ENCODE measurements at regions not wholly inside any gene's neighbourhood (a gene's known extent, or its start where the extent isn't known, plus 50 kb on each side); places are given as distances from the start of the nearest gene placed in this dataset.

DNA sequence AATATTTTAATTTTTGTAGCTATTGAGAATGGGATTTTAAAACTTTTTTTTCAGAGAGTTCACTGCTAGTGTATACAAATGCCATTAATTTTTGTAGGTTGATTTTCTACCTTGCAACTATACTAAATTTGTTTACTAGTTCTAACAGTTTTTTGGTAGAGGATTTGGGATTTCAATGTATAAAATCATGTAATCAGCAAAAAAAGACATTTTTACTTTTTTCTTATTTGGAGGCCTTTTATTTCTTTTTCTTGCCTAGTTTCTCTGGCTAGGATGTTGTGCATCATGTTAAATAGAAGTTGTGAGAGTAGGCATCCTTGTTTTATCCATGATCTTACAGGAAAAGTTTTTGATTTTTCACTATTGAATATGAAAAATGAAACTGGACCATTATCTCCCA is 602.9 kb upstream of the KIF2B start:
- ATAC-seq (ENCODE audit: low read depth) (no peak), DNase-seq (no peak)
- H3K27ac ChIP-seq (ENCODE audit: insufficient read depth, low read length): no peak overlapping the region
- no peak overlapping the region for H3K56ac ChIP-seq (ENCODE audit: extremely low read depth, insufficient read depth, low read length)
- no peak overlapping the region for H4K8ac ChIP-seq (ENCODE audit: low read depth in 2 of 2, low read length in 2 of 2)
- H3K9me3 ChIP-seq (ENCODE audit: control insufficient read depth, insufficient read depth, low read length): 0 out of 2 replicates have a peak, but pooled peaks cover 2% of the 10 kb centered on the region
- no peak overlapping the region for H3K9ac ChIP-seq (ENCODE audit: low read depth, low read length)
- no peaks in the 10 kb centered on the region for H3K4me1 ChIP-seq (ENCODE audit: control insufficient read depth, insufficient read depth, low read length)
- H2BK20ac ChIP-seq (ENCODE audit: low read depth, low read length): no peak overlapping the region
- no peaks in the 10 kb centered on the region for H3K27me3 ChIP-seq (ENCODE audit: control insufficient read depth, insufficient read depth, low read length)
- H4K91ac ChIP-seq (ENCODE audit: insufficient read depth, low read depth, low read length): no peak overlapping the region
- BruUV-seq (replicated peaks): no TSS peak
- dilution Hi-C loops (cut with HindIII; ENCODE audit: low sequenced_read_pairs, unreplicated experiment) (no loop called here), in situ Hi-C loops (cut with MboI; ENCODE audit: low sequenced_read_pairs) (no loop called here), intact Hi-C loops (cut with micrococcal nuclease) (no loop called here)
- no peaks in the 10 kb centered on the region for H3K9me1 ChIP-seq (ENCODE audit: insufficient read depth, low read length)
- no peak overlapping the region for H4K5ac ChIP-seq (ENCODE audit: low read depth, low read length)
- H2AFZ ChIP-seq (replicated peaks; ENCODE audit: low read length, poor library complexity): no peak overlapping the region
- no peaks in the 10 kb centered on the region for H3K79me1 ChIP-seq (ENCODE audit: low read depth in 1 of 2, low read length in 2 of 2)
- H3K4ac ChIP-seq (ENCODE audit: low read depth, low read length): no peak overlapping the region
- H3K4me3 ChIP-seq (ENCODE audit: insufficient read depth, low read depth, low read length): no peak overlapping the region
- no peak overlapping the region for H2BK5ac ChIP-seq (ENCODE audit: low read depth, low read length, poor library complexity, severe bottlenecking)
- no peak overlapping the region for H2BK15ac ChIP-seq (ENCODE audit: low read depth, low read length)
- no peaks in the 10 kb centered on the region for H4K20me1 ChIP-seq (ENCODE audit: insufficient read depth, low read length)
- ChIA-PET CTCF (no interaction called here), POLR2A (ENCODE audit: unreplicated experiment) (no interaction called here)
- no peak overlapping the region for H3K4me2 ChIP-seq (ENCODE audit: low read depth, low read length)
- no peak overlapping the region for H3K23ac ChIP-seq (ENCODE audit: low read depth, low read length)
- H2BK120ac ChIP-seq (ENCODE audit: low read depth, low read length): no peak overlapping the region
- no peak overlapping the region for H2AK5ac ChIP-seq (ENCODE audit: low read depth, low read length)
- TF ChIP-seq CEBPB (IDR thresholded peaks at IDR 0.05; ENCODE audit: low read depth, low read length) (no peak), SMC3 (IDR thresholded peaks at IDR 0.05; ENCODE audit: low read depth, low read length) (no peak), MAZ (IDR thresholded peaks at IDR 0.05; ENCODE audit: borderline replicate concordance, low read depth, low read length) (no peak), NFE2L2 (IDR thresholded peaks at IDR 0.05; ENCODE audit: low read depth, low read length) (no peak), MXI1 (IDR thresholded peaks at IDR 0.05; ENCODE audit: borderline replicate concordance, low read depth, low read length) (no peak), CHD1 (IDR thresholded peaks at IDR 0.05; ENCODE audit: low read depth, low read length) (no peak), BHLHE40 (IDR thresholded peaks at IDR 0.05; ENCODE audit: low read depth, low read length) (no peak), RCOR1 (IDR thresholded peaks at IDR 0.05; ENCODE audit: insufficient replicate concordance, low read length) (no peak), RAD21 (IDR thresholded peaks at IDR 0.05; ENCODE audit: low read length) (no peak), POLR2A (IDR thresholded peaks at IDR 0.05; ENCODE audit: low read depth, low read length) (no peak), FOS (IDR thresholded peaks at IDR 0.05; ENCODE audit: low read depth, low read length) (no peak), RFX5 (IDR thresholded peaks at IDR 0.05; ENCODE audit: low read depth, low read length) (no peak), MAFK (IDR thresholded peaks at IDR 0.05; ENCODE audit: low read depth, low read length) (no peak)
- TF ChIP-seq, protein P1, sequence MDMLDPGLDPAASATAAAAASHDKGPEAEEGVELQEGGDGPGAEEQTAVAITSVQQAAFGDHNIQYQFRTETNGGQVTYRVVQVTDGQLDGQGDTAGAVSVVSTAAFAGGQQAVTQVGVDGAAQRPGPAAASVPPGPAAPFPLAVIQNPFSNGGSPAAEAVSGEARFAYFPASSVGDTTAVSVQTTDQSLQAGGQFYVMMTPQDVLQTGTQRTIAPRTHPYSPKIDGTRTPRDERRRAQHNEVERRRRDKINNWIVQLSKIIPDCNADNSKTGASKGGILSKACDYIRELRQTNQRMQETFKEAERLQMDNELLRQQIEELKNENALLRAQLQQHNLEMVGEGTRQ (IDR thresholded peaks at IDR 0.05; ENCODE audit: low read depth, low read length): no peak
- TF ChIP-seq, protein P2, sequence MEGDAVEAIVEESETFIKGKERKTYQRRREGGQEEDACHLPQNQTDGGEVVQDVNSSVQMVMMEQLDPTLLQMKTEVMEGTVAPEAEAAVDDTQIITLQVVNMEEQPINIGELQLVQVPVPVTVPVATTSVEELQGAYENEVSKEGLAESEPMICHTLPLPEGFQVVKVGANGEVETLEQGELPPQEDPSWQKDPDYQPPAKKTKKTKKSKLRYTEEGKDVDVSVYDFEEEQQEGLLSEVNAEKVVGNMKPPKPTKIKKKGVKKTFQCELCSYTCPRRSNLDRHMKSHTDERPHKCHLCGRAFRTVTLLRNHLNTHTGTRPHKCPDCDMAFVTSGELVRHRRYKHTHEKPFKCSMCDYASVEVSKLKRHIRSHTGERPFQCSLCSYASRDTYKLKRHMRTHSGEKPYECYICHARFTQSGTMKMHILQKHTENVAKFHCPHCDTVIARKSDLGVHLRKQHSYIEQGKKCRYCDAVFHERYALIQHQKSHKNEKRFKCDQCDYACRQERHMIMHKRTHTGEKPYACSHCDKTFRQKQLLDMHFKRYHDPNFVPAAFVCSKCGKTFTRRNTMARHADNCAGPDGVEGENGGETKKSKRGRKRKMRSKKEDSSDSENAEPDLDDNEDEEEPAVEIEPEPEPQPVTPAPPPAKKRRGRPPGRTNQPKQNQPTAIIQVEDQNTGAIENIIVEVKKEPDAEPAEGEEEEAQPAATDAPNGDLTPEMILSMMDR (conservative IDR thresholded peaks at IDR 0.05; ENCODE audit: low read depth, low read length): no peak
- TF ChIP-seq, protein P3, sequence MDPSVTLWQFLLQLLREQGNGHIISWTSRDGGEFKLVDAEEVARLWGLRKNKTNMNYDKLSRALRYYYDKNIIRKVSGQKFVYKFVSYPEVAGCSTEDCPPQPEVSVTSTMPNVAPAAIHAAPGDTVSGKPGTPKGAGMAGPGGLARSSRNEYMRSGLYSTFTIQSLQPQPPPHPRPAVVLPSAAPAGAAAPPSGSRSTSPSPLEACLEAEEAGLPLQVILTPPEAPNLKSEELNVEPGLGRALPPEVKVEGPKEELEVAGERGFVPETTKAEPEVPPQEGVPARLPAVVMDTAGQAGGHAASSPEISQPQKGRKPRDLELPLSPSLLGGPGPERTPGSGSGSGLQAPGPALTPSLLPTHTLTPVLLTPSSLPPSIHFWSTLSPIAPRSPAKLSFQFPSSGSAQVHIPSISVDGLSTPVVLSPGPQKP (IDR thresholded peaks at IDR 0.05; ENCODE audit: borderline replicate concordance, low read depth, low read length): no peak
- no peak overlapping the region for H3K14ac ChIP-seq (replicated peaks; ENCODE audit: low read depth, low read length)
- no peak overlapping the region for H2AK9ac ChIP-seq (replicated peaks; ENCODE audit: low read depth, low read length, poor library complexity)
- H3K36me3 ChIP-seq (ENCODE audit: control insufficient read depth, insufficient read depth, low read length): no peaks in the 10 kb centered on the region
- no peak overlapping the region for H3K18ac ChIP-seq (ENCODE audit: low read depth, low read length)

Measured in IMR-90 (cell line).